ENCODE measurements at regions not wholly inside any gene's neighbourhood (a gene's known extent, or its start where the extent isn't known, plus 50 kb on each side); places are given as distances from the start of the nearest gene placed in this dataset.
"Not testable (repeated sequence)": the region's sequence is repeated elsewhere in the genome, so short reads cannot be mapped to it uniquely, and the experiment has no call there.

GRCh38 chr11:71153005-71153390, 99.4 kb downstream of the SHANK2 start:
- Histone ChIP-seq H3K27me3 (ENCODE audit: control insufficient read depth in 2 of 2, insufficient read depth in 2 of 2, low read length in 2 of 2) (no peaks in the 10 kb centered on the region), H3K79me2 (ENCODE audit: control insufficient read depth, insufficient read depth, low read length) (no peaks in the 10 kb centered on the region), H3K9ac (replicated peaks; ENCODE audit: extremely low read depth, insufficient read depth, low read length) (no peak overlapping the region), H3K9me3 (replicated peaks; ENCODE audit: control insufficient read depth, insufficient read depth, low read length) (peaks cover 5% of the 10 kb centered on the region), H3K4me2 (ENCODE audit: insufficient read depth, low read length) (no peak overlapping the region), H3K27ac (ENCODE audit: insufficient read depth, low read depth, low read length) (no peak overlapping the region), H3K4me1 (ENCODE audit: control insufficient read depth, extremely low read depth, insufficient read depth, low read length) (no peaks in the 10 kb centered on the region), H3K4me3 (replicated peaks in 1 of 3; ENCODE audit: insufficient read depth in 1 of 3, low read depth in 1 of 3, low read length in 3 of 3) (no peak overlapping the region), H3K9me1 (replicated peaks; ENCODE audit: control insufficient read depth, extremely low read depth, insufficient read depth, low read length) (no peaks in the 10 kb centered on the region), H4K20me1 (replicated peaks; ENCODE audit: control insufficient read depth, extremely low read depth, insufficient read depth, low read length) (no peaks in the 10 kb centered on the region), H3K36me3 (ENCODE audit: control insufficient read depth in 2 of 2, extremely low read depth in 1 of 2, insufficient read depth in 2 of 2, low read length in 2 of 2) (no peaks in the 10 kb centered on the region), H2AFZ (ENCODE audit: low read depth, low read length) (no peak overlapping the region)
- FAIRE-seq, result no peak
- ChIA-PET CTCF (no interaction called here), POLR2A (no interaction called here)
- no TSS peak for BruUV-seq (replicated peaks)
- no peak for TF ChIP-seq CTCF (IDR thresholded peaks at IDR 0.05; ENCODE audit: extremely low read depth in 1 of 2, insufficient read depth in 1 of 2, low read depth in 1 of 2, low read length in 2 of 2)
- TF ChIP-seq, protein P1, sequence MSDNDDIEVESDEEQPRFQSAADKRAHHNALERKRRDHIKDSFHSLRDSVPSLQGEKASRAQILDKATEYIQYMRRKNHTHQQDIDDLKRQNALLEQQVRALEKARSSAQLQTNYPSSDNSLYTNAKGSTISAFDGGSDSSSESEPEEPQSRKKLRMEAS (IDR thresholded peaks at IDR 0.05; ENCODE audit: insufficient read depth, insufficient read length), result no peak
- TF ChIP-seq MYC (IDR thresholded peaks at IDR 0.05; ENCODE audit: low read depth, low read length), result no peak
- no peak for TF ChIP-seq JUN (IDR thresholded peaks at IDR 0.05; ENCODE audit: borderline replicate concordance, insufficient read depth, insufficient read length, low read depth)
- TF ChIP-seq FOS (IDR thresholded peaks at IDR 0.05; ENCODE audit: borderline replicate concordance, insufficient read depth, low read length), result no peak
- no peak for TF ChIP-seq POLR2AphosphoS5 (IDR thresholded peaks at IDR 0.05; ENCODE audit: insufficient read depth, low read depth, low read length)
- DNase-seq (ENCODE audit: low read depth, low spot score), result no peak
- intact Hi-C loops (cut with micrococcal nuclease), result no loop called here
- dilution Hi-C loops (cut with MboI; ENCODE audit: extremely low pct_ligation_motif_present, low sequenced_read_pairs), result no loop called here

- H3K4me2 ChIP-seq (ENCODE audit: insufficient read depth, low read length); H3K27ac ChIP-seq (ENCODE audit: insufficient read depth, low read depth, low read length); H3K36me3 ChIP-seq (ENCODE audit: control insufficient read depth in 2 of 2, extremely low read depth in 1 of 2, insufficient read depth in 2 of 2, low read length in 2 of 2); DNase-seq (ENCODE audit: low read depth, low spot score); FAIRE-seq; intact Hi-C loops (cut with micrococcal nuclease); H4K20me1 ChIP-seq (replicated peaks; ENCODE audit: control insufficient read depth, extremely low read depth, insufficient read depth, low read length); CTCF ChIA-PET; H3K79me2 ChIP-seq (ENCODE audit: control insufficient read depth, insufficient read depth, low read length); H3K27me3 ChIP-seq (ENCODE audit: control insufficient read depth in 2 of 2, insufficient read depth in 2 of 2, low read length in 2 of 2); H3K9ac ChIP-seq (replicated peaks; ENCODE audit: extremely low read depth, insufficient read depth, low read length); BruUV-seq (replicated peaks); H2AFZ ChIP-seq (ENCODE audit: low read depth, low read length); dilution Hi-C loops (cut with MboI; ENCODE audit: extremely low pct_ligation_motif_present, low sequenced_read_pairs); H3K9me1 ChIP-seq (replicated peaks; ENCODE audit: control insufficient read depth, extremely low read depth, insufficient read depth, low read length); POLR2A ChIA-PET; H3K4me3 ChIP-seq (replicated peaks in 1 of 3; ENCODE audit: insufficient read depth in 1 of 3, low read depth in 1 of 3, low read length in 3 of 3); H3K4me1 ChIP-seq (ENCODE audit: control insufficient read depth, extremely low read depth, insufficient read depth, low read length); H3K9me3 ChIP-seq (replicated peaks; ENCODE audit: control insufficient read depth, insufficient read depth, low read length): not testable (repeated sequence)
These were observed 99.9 kb downstream of the SHANK2 start for GRCh38 chr11:71152312-71153004.

Measured in endothelial cell of umbilical vein (primary cell).